ENCODE measurements at regions not wholly inside any gene's neighbourhood (a gene's known extent, or its start where the extent isn't known, plus 50 kb on each side); places are given as distances from the start of the nearest gene placed in this dataset.

DNA sequence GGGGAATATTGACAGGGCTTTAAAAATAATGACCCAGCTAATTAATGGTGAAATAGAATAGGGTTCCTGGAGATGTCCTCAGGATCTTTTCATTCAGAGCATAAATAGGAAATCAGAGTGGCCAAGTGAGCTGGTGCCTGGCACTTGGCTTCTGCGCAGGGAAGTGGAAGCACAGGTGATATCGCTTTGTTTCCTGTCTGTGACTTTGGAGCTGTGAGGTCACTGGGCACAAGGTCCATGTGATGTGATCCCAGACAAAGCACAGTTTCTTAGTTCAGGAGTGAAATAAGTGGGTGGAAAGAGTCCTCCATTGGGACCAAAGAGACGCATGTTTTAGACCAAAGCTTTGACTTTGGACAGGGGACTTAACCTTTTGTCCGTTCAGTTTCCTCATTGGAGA, 338.3 kb downstream of the CYRIA start:
- DNase-seq, result no peak

DNA sequence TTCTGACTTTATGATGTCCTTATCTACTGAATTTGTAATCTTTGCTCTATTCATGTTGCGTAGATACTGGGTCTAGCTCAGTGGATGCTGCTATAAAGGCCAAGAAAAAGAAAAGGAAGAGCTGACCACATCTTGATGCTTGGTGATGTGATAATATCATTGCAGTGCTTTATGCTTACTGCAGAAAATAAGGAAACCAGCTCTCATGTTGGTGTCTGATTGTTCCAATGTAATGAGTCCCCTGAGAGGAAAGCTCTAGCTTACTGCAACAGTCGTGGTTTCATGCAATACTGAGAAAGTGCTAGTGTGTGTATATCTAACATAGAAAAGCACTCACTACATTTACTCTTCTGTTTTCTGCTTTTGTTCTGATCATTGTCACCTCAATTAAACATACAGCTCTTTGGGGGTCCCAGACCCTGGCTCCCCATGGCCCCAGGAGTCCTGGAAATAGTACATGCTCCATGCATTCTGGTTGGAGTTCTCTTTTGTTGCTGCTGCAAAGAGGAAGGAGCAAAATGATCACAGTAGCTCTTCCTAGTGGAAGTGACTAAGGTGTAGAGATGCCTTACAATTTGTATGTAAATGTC, 338.8 kb downstream of the CYRIA start:
- DNase-seq, result no peak

DNA sequence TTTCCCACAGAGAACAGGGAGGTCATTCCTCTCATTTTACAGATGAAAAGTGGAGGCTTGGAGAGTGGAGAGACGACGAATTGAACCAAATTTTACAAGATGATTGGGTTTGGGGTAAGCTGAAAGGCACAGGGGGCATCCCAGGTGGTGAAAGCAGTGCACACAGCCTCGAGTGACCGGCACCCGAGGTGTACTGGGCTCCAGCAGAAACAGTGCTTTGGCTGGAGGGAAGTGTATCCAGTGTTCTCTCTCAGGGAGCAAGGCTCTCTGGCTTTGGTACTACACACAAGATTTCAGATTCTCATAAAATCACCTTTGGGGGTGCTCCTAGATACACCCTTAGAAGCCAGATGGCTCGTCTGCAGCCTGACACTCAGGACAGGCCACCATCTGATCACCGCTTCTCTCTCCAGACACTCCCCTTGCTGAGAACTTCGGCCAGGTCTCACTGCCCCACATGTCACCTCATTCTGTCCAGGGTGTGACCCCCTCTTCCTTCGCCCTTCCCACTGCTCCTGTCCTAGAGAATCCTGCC, 339.6 kb downstream of the CYRIA start:
- no peak for DNase-seq

DNA sequence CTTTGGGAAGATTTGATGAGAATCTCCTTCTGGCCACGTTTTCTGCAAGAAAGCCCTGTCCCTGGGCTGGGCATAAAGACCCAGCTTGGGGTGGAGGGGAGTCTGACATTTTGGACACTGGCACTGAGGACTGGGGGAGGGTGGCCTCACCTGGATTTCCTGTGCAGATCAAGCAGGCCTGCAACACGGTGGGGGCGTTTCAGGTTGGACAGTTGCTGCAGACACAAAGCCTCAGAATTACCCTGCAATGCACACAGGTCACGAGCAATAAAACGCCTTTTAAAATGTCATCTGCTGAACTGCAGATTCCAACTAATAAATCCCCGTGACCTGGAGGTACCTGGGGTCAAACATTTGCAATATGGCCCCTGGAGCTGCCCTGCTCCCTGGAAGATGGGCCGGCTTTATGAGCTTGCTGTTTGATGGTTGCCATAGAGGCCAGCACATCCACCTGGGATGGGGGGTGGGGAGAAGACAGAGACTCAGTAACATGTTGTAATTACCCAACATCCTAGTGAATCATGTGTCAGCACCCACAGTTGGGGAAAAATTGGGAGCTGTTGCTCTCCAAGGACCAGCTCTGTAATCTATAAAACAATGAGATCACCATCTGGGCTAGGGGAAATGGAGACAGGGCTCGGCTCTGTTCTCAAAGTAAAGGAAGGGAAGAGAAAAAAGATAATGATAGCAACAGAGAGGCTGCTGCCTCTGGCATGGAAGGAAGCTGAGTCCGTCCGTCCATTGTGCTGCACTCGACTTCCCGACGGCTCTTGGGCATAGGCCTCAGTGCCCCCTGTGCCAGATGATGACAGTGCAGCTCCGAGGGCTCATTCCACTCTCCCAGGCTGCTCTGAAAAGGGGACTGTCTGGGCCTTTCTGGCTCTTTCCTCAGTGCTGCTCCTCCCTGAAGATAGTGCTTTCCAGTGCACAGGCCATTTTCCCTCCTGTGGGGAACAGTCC, 340.3 kb downstream of the CYRIA start:
- DNase-seq, result no peak

DNA sequence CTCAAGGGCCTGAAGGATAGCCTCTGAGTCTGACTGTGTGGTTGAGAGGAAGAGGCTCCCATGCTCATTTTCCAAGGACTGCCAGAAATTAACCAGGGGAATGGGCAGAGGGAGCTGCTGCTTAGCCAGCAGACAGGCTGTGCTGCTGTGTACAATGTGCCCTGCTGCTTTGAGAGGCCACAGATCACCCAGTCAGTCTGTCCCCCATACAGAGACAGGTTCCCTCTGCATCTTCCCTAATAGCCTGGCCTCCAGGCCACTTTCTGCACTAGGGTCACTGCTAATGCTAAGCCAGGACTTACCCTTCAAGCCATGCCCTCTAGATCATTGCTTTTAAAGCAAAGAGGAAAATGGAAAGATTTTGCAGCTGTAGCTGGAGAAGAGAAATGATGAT, 341.1 kb downstream of the CYRIA start:
- DNase-seq, result no peak

DNA sequence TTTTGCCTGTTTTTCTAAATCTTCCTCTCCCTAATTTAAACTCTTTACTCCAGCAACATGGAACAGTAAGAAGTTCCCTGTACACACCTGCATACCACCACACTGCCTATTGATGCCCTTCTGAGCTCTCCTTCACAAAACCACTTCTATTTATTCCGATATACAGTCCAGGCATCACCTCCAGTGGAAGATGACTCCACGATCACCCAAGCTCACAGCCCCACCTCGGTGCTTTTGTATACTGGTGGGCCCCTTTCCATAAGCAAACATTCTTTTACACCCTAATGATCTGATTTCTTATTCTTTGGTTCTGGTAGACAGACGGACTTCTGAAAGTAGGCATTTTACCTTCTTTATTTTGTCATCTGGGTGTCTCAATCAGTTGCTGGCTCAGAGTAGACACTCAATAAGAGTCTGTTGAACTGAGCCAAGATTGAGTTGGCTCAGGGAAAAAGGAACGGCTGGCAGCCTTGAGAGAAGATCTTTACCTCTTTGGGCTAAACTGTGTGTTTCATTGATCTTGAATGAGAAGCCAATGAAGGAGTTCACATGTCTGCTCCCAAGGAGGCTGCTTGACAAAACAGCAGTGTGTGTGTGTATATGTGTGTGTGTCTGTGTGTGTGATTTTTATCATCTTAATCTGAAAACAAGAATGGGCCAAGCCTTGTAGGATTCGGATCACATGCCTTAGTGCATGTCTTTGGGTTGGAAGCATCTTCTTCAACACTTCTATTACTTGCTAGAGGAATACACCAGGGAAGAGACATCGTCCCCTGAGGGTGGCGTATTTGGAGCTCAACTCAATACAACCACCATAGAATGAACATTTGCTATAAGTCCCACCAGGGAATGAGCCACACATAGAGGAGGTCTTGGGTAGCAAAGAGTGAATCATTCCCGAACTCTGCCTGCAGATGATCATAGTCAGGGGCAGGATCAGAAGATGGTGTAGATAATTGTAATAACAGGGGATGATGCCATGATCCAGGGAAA, 341.8 kb downstream of the CYRIA start:
- no peak for DNase-seq

DNA sequence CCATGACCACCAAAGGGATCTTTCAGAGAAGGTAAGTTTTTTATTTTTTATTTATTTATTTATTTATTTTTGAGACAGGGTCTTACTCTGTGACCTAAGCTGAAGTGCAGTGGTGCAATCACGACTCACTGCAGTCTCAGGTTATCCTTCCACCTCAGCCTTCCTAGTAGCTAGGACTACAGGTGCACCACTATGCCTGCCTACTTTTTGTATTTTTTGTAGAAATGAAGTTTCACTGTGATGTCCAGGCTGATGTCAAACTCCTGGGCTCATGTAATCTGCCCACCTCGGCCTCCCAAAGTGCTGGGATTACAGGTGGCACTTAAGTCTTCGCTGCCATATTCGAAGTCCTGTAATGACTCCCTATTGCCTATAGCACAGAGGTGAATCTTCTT, 342.5 kb downstream of the CYRIA start:
- DNase-seq, result no peak

DNA sequence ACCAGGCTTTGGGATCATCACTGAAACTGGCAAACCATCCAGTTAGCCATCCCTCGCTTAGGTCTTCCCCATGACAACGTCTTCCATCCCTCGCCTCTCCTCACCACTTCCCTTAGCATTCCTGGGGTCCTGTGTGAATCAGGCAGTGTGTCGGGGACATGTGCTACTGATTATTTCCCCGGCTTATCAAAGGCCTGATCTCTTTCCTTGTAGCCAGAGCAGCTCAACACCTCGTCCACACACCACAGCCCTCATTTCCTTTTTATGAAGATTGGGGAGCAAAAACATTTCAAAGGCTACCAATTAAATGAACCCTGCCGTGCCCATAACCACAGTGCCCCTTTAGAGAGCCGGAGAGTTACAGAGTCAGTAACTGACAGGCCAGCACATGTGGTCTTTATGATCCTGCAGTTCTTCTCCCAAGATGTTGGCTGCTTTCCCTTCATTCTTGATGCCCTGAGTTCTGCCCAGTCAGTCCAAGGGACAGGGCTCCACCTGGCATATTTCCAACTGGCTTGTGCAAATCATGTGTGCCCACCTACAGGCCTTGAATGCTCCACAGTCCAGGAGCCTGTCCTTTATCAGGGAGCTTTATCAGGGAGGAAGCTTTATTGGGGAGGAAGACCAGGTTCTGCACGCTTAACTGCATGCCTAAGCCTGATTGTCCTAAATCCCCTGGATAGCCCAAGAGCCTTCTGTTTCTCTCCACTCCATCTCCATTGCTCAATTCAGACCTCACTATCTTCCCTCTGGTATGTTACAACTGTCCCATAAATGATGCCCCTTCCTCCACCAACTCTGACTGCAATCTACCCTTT, 343.1 kb downstream of the CYRIA start:
- DNase-seq, result no peak

DNA sequence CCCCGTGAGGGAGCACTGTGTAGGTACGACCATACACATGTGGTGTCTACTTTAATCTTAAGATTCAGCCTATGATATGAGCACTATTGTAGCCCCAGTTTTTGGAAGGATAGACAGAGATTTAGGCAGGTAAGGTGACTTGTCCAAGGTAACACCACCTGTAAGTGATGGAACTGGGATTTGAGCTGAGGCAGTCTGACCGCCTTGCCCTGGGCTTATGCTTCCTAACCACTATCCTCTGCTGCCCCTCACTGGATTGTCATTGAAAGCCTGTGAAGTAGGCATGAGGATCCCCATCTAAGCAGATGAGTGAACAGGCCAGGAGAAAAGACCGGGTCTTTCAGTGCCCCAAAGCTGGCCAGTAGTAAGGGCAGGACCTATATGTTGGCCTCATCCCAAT, 343.8 kb downstream of the CYRIA start:
- DNase-seq, result no peak

DNA sequence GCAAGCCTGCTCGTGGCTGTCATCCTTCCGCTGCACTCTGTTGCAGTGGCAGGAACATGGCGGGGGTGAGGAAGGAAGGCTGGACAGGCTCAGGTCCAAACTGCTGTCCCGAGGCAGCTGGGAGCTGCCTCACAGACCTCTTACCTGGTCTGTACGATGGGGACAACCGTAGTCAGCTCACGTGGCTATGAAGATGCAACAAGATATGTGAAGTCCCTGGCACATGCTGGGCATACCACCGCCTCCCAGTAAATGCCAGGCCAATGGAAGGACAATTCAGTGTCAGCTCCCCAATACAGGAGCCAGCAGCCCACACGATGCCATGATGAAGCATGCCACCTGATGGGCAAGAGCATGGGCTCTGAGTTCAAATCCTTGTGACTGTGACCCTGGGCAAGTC, 344.4 kb downstream of the CYRIA start:
- DNase-seq, result no peak

DNA sequence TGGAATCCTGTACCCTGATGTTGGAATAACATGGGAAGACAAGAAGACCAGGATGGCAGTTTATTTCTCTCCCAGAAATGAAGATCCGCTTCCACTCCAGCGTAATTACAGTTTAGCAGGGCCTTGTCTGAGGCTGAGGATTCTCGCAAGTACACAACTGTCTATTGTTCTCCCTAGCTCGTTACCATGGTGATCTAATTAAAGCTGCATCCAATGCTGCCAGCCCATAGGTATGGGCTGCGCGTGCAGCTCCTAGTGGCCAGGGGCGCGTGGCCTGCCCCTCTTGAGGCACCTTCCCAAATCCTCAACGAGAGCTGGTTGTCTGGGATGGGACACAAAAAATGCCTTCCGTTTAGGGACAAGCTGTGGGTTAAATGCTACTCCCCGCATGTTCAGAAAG, 344.9 kb downstream of the CYRIA start:
- DNase-seq, result no peak

DNA sequence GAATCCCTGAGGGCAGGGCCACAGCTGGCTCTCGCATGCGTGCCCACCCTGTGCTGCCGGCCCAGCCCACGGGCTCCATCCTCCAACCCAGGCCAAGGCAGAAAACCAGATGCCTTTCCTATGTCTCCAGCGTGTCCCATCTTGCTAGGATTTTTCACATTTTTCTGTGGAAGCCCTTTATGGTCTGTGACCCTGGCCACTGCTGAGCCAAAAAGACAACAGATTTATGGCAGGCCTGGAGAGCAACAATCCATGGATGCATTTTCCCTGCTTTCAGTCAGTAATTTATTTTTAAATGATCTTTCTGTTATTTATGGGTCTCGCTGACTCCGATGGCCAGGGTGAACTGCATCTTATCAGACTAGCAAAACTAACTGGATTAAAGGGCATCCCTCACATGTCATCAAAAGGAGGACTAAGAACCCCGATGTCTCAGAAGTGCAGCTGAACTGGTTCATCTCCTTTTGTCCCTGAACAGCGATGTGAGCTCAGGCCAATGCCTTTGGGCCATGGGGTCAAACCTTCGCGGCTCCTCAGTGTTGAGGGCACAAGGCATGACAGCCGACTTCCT, 346.0 kb downstream of the CYRIA start:
- DNase-seq, result no peak

DNA sequence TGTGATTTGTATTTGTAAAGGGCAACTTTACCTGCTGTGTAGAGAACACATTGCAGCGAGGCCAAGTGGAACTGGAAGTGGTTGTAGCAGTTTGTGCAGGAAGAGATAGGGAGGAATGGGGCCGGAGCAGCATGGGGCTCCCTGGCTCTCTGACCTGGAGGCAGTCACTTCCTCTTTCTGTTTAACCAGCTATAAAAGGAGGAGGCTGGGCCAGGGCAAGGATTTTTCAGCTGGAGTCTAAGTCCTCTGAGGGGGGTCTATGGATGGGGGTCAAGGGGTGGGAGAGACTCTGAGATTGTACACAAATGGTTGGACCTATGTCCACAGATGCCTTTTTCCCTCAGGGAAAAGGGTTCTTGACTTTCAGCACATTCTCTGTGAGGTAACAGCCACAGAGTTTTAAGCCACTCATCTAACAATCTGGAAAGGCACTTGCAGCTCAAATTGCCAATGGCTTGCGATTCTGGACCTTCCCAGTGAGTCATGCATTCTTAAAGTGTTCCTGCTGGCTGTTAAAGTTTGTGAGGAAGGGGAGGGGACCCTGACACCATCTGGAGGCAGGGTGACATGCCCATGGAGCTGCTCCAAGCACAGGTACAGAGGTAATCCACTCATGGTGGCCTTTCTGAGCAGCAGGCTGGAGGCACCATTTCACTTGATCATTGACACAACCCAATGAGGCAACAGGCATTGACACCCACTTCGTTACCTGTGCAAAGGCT, 347.0 kb downstream of the CYRIA start:
- no peak for DNase-seq

DNA sequence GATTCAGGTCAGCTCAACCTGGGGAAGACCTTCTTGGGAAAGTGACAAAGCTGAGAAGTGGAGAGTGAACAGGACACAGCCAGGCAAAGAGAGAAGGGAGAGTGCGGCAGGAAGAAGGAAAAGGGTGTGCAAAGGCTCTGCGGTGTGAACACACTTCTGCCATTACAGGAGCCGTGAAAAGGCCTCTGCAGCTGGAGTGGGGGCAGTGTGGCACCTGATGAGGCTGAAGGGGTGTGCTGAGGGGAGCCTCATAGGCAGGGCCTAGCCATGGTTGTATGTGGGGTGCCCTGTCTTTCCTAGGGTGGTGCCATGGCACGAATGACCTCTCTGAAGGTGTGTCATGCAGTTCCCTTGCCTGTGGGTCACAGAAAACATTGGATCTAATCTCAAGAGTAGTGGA, 347.6 kb downstream of the CYRIA start:
- no peak for DNase-seq

DNA sequence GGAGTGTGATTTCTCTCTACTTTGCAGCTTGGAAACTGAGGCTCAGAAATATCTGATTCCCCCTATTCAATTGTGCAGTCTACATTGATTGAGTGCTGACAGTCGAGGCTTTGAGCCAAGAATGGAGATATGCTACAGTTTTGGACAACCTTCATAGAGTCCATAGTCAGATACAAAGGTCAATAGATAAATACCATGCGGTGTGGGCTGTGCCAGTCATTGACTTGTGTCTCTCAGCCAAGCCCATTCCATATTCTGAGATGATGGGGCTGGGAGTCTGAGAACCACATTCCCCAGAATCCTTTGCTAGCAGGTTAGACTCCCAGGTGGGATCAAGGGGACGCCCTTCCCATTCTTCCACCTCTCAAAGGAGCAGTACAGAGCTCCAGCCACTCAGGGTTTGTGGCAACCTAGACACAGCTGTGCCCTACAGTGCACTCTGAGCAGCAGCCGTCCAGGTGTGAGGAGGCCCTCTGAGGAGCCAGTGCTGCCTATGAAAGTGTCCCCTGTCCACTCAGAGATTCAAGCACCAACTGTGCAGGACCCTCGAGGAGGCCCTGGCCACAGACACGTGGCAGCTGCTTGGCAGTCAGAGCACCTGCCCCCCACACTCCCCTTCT, 348.3 kb downstream of the CYRIA start:
- no peak for DNase-seq

DNA sequence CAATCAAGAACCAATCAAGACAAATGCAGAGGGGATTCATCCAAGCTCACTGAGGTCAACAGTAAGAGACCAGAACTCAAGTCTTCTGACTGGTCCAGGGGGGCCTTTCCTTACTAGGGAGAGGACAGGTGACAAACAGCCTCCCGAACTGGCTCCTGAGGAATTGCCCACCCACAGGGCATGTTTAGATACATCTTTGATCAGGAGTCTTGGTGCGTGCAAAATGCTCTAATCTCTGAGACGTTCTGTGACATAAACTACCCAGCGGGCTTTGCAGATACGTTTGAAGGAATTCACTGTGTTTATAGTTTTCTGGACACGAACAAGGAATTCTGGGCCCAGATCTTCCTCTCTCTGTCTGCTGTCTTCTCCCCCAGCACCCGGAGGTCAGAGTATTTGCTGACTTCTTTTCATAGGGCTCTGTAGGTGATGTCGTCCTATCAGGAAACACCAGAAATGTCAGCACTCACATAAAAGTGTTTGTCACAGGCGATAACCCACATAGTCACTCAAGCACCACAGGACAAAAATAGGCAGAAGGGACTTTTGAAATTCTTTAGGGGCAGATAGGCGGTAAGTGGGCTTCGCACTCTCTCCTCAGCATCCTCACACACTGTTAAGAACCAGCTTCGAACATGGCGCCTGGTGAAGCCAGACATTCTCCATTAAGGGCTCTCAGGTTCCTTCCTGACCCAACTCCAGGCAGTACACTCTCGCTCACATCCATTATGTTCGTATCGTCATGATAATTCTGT, 349.0 kb downstream of the CYRIA start:
- DNase-seq, result no peak

DNA sequence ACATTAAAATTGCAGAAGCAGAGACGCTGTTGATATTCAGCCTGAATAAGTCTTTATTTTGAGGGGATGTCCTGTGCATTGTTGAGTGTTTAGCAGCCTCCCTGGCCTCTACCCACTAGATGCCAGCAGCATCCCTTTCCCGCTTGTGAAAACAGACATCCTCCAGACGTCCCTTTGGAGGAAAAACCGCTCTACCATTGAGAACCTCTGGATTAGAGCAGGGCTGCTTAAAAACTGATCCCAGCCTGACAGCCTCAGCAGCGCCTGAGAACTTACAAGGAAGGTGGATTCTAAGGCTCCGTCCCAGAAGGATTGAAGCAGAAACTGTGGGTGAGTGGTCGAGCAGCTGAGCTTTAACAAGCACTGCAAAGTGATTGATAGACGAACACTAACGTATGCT, 349.7 kb downstream of the CYRIA start:
- no peak for DNase-seq

DNA sequence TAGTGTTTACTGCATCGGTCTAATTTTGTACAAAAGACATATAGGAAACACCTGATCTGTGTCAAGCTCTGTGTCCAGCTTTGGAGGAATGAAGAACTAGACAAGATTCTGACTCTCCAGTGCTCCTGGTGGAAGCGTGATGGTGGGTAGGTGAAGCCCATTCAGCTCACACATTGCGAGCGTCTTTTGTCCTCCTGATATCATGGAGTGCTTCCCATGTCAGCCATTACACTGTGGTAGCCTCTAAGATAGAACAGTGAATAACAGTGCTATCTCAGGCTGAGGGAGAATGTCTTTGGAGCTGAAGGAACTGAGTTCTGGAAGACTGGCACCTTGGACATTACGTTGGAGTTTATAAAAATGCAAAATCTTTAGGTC, 350.2 kb downstream of the CYRIA start:
- no peak for DNase-seq

DNA sequence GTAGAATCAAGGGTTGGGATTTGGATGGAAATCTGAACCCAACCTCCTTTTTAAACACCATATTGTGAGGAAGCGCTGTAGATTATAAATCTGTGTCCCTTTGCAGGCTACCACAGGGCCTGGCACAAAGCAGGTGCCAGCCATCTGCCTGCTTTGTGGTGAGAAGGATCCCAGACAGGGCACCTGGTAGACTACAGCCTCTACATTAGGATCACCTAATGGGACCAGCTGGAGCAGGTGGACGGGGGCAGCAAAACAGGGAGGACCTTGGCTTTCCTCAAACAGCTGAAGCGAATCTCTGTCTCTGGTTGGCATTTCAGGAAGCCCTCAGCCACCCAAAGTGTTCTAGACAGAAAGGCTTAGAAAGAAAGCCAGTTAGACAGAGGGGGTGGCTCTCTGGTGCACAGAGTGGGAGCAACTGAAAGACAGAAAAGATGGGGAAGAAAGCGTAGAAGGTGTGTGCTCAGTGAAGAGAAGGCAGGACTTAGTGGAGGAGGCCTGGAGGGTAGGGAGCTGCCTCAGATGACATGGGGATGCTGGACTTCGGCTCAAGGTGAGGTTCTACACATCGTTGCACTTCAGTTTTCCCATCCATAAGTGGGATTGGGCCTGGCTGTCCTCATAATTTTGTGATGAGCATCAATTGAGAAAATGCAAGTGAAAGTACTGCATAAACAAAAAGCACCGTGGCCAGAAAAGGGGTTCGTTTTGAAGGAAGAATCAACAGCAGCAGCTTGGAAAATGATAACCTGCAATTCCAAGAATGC, 350.8 kb downstream of the CYRIA start:
- DNase-seq, result no peak
